Midbrain (tissue), 1 donor: ENCODE measurements at regions not wholly inside any gene's neighbourhood (a gene's known extent, or its start where the extent isn't known, plus 50 kb on each side); places are given as distances from the start of the nearest gene placed in this dataset.
"Not testable (repeated sequence)": the region's sequence is repeated elsewhere in the genome, so short reads cannot be mapped to it uniquely, and the experiment has no call there.

Source experiments
- DNase-seq: peaks from one replicate; lab custom pipeline; 2025; lab: John Stamatoyannopoulos, UW

GRCh38 chr9:105114318-105114717 lies 130.1 kb upstream of the SLC44A1 start:
- DNase-seq, result no peak

- DNase-seq, result no peak
Measured at GRCh38 chr9:105114964-105115728, 129.3 kb upstream of the SLC44A1 start.

GRCh38 chr9:105116052-105116868 lies 128.2 kb upstream of the SLC44A1 start:
- no peak for DNase-seq

GRCh38 chr9:105117234-105117633 lies 127.2 kb upstream of the SLC44A1 start:
- no peak for DNase-seq

GRCh38 chr9:105118636-105119035 lies 125.8 kb upstream of the SLC44A1 start:
- no peak for DNase-seq

GRCh38 chr9:105119156-105119555 lies 125.3 kb upstream of the SLC44A1 start:
- DNase-seq, result peak; percentile 60

GRCh38 chr9:105121861-105122430 lies 122.5 kb upstream of the SLC44A1 start:
- no peak for DNase-seq

- DNase-seq, result not testable (repeated sequence)
Measured at GRCh38 chr9:105124598-105124997, 119.9 kb upstream of the SLC44A1 start.

GRCh38 chr9:105126226-105126625 lies 118.2 kb upstream of the SLC44A1 start:
- DNase-seq, result peak; percentile 35

GRCh38 chr9:105127863-105128220 lies 116.6 kb upstream of the SLC44A1 start:
- no peak for DNase-seq

- DNase-seq, result no peak
Measured at GRCh38 chr9:105128908-105129600, 115.4 kb upstream of the SLC44A1 start.

DNA sequence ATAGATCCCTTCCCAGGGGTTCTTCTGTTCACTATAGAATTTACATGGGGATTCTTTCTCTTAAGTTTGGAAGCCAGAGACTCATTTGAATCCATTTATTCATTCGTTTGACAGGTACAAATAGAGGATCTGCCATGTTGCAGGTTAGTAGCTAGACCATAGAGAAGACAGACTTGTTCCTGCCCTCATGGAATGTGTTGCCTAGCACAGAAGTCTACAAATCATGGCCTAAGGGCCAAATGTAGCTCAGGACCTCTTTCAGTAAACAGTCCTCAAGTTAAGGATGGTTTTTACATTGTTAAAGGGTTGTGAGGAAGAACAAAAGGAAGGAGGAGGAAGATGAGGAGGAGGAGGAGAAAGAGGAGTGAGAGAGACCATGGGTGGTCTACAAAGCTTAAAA lies 114.7 kb upstream of the SLC44A1 start:
- no peak for DNase-seq

DNA sequence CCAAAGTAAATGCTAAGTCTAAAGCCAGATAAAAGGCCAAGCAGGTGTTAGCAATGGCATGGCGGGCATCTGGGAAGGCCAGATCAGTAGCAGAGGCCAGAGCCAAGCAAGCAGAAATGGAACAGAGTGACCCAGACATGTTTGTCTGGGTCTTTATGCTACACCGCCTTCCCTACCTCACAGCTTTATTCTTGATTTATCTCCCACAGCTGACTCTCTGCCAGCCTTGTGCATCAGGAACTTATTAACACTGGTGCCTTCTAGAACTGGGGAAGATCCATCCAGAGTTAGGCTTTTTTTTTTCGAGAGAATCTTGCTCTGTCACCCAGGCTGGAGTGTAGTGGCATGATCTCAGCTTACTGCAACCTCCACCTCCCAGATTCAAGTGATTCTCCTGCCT lies 112.5 kb upstream of the SLC44A1 start:
- no peak for DNase-seq

DNA sequence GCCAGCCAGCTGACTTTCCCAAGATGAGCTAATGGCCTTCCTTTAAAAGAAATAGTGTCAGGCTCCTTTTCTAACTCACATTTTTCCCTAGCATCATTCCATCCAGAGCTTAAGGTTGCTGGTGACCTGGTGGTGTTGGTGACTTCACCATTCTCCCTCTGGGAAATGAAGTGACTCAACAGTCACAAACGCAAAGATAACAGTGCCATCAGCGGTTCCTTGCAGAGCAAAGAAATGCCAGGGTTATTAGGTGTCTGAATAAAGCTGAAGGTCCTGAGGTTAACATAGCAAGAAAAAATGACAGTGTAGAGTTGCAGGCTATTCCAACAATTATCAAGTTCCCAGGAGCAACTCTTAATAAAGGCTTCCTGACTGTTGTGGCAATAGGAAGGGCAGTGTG lies 111.8 kb upstream of the SLC44A1 start:
- no peak for DNase-seq

DNA sequence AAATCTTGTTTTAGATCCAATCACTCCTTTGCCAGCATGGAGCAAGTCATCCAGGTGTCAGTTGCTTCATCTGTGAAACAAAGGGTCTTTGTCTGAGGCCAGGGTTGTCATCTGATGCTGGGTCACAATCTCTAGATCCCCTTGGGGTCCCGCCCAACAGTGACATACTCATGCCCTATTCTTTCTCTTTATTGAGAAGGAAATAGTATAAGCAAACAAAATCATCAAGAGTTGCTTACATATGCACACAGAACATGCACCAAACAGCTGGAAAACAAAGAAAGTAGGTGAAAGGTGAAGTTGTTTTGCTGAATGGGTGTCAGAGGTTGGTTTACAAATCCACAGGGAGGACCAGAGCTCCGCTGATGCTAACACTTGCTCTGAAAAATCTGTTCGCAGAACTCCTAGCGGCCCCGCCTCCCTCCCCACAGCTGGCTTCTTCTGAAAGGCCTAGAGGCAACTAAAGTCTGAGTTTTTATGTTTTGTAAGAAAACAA lies 106.1 kb upstream of the SLC44A1 start:
- peak; percentile 22 for DNase-seq

DNA sequence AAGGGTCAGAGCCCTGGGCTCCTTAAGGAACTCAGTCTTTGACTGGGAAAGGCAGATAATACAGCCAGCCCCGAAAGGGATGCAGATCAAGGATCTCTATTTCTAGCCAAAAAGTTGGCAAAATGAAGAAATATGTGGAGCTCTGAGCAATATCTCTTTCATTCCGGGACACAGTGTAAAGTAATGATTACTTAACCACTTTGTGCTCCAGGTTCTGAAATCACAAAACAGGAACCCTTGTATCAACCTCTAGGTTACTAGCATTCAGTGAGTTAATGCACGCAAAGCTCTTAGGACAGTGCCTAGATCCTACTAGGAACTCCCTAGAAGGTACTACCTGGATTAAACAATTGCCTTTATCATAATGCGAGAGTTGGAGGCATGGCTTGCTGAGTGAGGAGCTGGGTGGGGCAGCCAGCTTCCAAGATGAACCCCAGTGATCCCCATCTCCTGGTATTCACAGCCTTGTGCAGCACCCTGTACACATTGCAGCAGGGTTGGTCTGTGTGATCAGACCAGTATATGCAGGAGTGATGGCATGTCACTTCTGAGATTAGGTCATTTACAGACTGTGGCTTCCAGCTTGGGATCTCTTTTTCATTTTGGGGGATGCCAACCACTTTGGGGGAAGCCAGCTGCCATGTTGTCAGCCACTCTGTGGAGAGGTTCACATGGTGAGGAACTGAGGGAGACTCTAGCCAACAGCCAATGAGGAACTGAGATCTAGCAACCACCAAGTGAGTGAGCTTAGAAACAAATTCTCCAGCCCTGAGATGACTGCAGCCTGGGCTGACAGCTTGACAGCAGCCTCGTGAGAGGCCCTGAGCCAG lies 103.1 kb upstream of the SLC44A1 start:
- no peak for DNase-seq

DNA sequence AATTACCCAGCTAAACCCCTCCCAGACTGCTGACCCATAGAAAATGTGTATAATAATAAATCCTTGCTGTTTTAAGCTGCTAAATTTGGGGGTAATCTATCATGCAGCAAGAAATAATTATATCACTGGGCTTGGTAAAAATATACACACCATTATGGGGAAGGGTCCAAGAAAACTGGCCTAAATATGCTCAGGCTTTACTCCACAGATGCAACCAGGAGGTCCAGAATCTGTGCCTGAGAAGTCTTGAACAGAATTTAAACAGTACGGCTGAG lies 102.5 kb upstream of the SLC44A1 start:
- no peak for DNase-seq

DNA sequence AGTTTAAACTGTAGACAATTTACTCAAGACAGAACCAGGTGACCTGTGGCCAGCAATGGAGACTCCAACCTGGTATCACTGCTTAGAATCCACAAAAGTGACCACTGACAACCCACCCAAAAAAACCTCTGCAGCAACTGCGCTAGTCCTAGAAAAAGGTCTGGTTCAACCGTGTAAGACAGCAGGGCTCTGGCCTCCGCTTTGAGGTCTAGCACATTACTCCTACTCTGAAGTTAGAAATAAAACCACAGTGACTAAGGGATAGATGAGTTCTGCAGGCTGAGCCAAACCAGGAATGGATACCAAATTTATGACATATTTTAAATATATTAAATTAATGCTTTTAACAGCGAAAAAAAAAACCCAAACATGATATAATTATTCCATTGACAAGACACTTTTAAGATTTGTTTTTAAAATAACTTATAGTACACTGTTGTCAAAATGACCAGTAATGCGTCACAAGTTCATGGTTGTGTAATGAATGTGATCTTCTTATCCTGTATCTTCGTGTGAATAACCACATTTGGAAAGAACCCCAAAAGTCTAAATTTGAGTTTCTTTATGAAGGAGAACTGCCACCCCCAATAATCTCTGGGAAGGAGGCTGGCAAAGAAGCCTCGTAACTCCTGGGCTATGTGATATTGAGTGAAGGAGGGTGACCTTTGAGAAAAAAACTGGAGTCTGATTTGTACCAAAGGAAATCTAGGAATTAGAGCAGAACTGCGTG lies 101.9 kb upstream of the SLC44A1 start:
- no peak for DNase-seq

DNA sequence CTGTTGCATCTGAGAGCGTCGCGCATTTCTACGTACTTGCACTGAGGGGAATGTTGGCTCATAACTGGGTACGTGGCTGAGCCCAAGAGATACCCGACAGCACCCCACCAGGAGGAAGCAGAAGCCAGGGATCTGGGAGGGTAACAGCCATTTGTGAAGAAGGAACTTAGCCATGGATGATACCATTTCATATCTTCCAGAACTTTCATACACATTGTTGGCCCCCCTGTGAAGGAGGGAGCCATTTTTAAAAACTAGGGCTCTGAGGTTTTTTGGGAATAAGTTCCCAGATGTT lies 101.4 kb upstream of the SLC44A1 start:
- DNase-seq, result no peak

DNA sequence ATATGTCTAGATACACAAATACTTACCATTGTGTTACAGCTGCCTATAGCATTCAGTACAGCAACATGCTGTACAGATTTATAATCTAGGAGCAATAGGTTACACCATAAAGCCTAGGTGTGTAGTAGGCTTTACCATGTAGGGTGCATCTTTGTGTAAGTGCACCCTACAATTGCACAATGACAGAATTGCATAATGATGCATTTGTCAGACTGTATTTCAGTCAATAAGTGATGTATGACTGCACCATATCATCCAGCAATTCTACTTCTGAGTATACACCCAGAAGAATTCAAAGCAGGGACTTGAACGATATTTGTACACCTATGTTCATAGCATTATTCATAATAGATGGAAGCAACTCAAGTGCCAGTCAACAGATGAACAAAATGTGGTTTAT lies 100.4 kb upstream of the SLC44A1 start:
- DNase-seq, result no peak

GRCh38 chr9:105144841-105145240 lies 99.6 kb upstream of the SLC44A1 start:
- DNase-seq, result no peak
